Endothelial cell of umbilical vein (primary cell): ENCODE measurements at regions not wholly inside any gene's neighbourhood (a gene's known extent, or its start where the extent isn't known, plus 50 kb on each side); places are given as distances from the start of the nearest gene placed in this dataset.

Experiments used
- CTCF ChIP-seq, 2 donors: IDR thresholded peaks; 1 replicate in 1 of 2; 2 replicates in 1 of 2; pipeline ENCODE4 v1.5.1; 2011; ENCODE audit warnings: low read length in 2 of 2, mild to moderate bottlenecking in 2 of 2, moderate library complexity in 2 of 2, control low read depth in 1 of 2, inconsistent platforms in 1 of 2, low read depth in 1 of 2; ENCODE audit not compliant: insufficient read depth in 1 of 2; ENCODE audit errors: extremely low read depth in 1 of 2
- EZH2 ChIP-seq: IDR thresholded peaks from 2 replicates; pipeline ENCODE4 v1.6.1; 2012; ENCODE audit warnings: borderline replicate concordance, low read depth, mild to moderate bottlenecking, moderate library complexity, low read length, inconsistent platforms; ENCODE audit not compliant: severe bottlenecking
- MAX ChIP-seq: IDR thresholded peaks from 2 replicates; pipeline ENCODE4 v1.6.1; 2011; ENCODE audit not compliant: insufficient read depth, insufficient read length
- POLR2A ChIP-seq: IDR thresholded peaks from 2 replicates; pipeline ENCODE4 v1.6.1; 2012; ENCODE audit warnings: low read depth, mild to moderate bottlenecking, control low read depth, low read length

- TF ChIP-seq CTCF (IDR thresholded peaks at IDR 0.05; ENCODE audit: extremely low read depth in 1 of 2, insufficient read depth in 1 of 2, low read depth in 1 of 2, low read length in 2 of 2) (no peak), POLR2A (no peak), MAX (no peak), EZH2 (no peak)
These were observed 490.4 kb upstream of the SPRED2 start for GRCh38 chr2:65922794-65923193.
